ENCODE measurements at regions not wholly inside any gene's neighbourhood (a gene's known extent, or its start where the extent isn't known, plus 50 kb on each side); places are given as distances from the start of the nearest gene placed in this dataset.

- Histone ChIP-seq H3K9me3 (ENCODE audit: insufficient read depth, low read depth, low read length) (no peaks in the 10 kb centered on the region), H3K4me1 (ENCODE audit: insufficient read depth, low read length) (no peaks in the 10 kb centered on the region), H3K4me3 (ENCODE audit: low read length) (no peak overlapping the region), H3K9ac (ENCODE audit: low read depth, low read length) (no peak overlapping the region), H3K27ac (ENCODE audit: low read depth, low read length) (no peak overlapping the region), H3K27me3 (ENCODE audit: insufficient read depth, low read length) (no peaks in the 10 kb centered on the region), H3K36me3 (ENCODE audit: insufficient read depth, low read length) (no peaks in the 10 kb centered on the region)
- 91% methylated on average over 1 of the region's 1 CpG for WGBS
These were observed 489.5 kb upstream of the CITED2 start for GRCh38 chr6:139863964-139864363.

DNA sequence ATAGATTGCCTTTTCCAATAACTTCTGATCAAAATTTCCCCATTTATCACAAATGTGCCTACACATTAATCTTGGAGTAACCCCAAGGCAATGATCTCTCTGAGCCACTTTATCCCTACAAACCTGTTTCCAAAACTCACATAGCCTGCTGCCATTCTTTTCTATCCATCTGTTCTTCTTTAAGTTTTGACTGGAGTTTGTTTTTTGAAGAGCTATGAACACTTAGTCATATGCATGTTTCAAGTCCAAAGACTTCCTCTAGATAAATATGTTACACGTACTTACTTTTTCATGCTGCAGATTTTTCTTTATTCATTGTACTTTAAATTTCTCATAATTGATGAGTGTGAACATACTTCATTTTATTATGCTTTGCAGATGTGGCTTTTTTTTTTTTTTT lies 488.9 kb upstream of the CITED2 start:
- no peak overlapping the region for H3K4me3 ChIP-seq (ENCODE audit: low read length)
- H3K27ac ChIP-seq (ENCODE audit: low read depth, low read length) = no peak overlapping the region
- H3K9me3 ChIP-seq (ENCODE audit: insufficient read depth, low read depth, low read length) = no peaks in the 10 kb centered on the region
- H3K4me1 ChIP-seq (ENCODE audit: insufficient read depth, low read length) = no peaks in the 10 kb centered on the region
- no peak overlapping the region for H3K9ac ChIP-seq (ENCODE audit: low read depth, low read length)
- H3K36me3 ChIP-seq (ENCODE audit: insufficient read depth, low read length) = no peaks in the 10 kb centered on the region
- H3K27me3 ChIP-seq (ENCODE audit: insufficient read depth, low read length) = no peaks in the 10 kb centered on the region
- no CpG with 5 or more reads among the region's 1 CpG for WGBS

- Histone ChIP-seq H3K27ac (ENCODE audit: low read depth, low read length) (no peak overlapping the region), H3K36me3 (ENCODE audit: insufficient read depth, low read length) (no peaks in the 10 kb centered on the region), H3K27me3 (ENCODE audit: insufficient read depth, low read length) (no peaks in the 10 kb centered on the region), H3K9me3 (ENCODE audit: insufficient read depth, low read depth, low read length) (no peaks in the 10 kb centered on the region), H3K4me1 (ENCODE audit: insufficient read depth, low read length) (no peaks in the 10 kb centered on the region), H3K9ac (ENCODE audit: low read depth, low read length) (no peak overlapping the region), H3K4me3 (ENCODE audit: low read length) (no peak overlapping the region)
- WGBS = 88% methylated on average over 2 of the region's 2 CpGs
These were observed 487.9 kb upstream of the CITED2 start for GRCh38 chr6:139862311-139862710.

DNA sequence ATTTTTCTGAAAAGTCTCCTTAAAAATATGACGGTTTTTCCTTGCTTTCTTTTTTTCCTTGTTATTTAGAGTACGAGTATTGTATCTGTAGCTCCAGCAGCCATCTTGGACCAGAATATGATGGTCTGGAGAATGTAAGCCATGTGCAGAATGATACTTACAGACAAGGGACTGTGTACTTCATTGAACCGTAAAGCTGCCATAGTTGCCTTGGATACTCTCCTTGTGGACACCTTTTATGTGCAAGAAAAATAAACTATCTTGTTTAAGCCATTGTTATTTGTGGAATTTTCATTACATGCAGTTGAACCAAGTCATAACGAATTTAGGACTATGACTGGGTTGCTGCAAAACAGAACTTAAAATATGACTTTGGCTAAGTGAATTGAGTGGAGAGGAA lies 485.8 kb upstream of the CITED2 start:
- no peak overlapping the region for H3K9ac ChIP-seq (ENCODE audit: low read depth, low read length)
- H3K36me3 ChIP-seq (ENCODE audit: insufficient read depth, low read length) = no peaks in the 10 kb centered on the region
- 85% methylated on average over 4 of the region's 4 CpGs for WGBS
- H3K4me3 ChIP-seq (ENCODE audit: low read length) = no peak overlapping the region
- no peak overlapping the region for H3K27ac ChIP-seq (ENCODE audit: low read depth, low read length)
- H3K4me1 ChIP-seq (ENCODE audit: insufficient read depth, low read length) = peaks cover 11% of the 10 kb centered on the region
- H3K27me3 ChIP-seq (ENCODE audit: insufficient read depth, low read length) = no peaks in the 10 kb centered on the region
- no peaks in the 10 kb centered on the region for H3K9me3 ChIP-seq (ENCODE audit: insufficient read depth, low read depth, low read length)

DNA sequence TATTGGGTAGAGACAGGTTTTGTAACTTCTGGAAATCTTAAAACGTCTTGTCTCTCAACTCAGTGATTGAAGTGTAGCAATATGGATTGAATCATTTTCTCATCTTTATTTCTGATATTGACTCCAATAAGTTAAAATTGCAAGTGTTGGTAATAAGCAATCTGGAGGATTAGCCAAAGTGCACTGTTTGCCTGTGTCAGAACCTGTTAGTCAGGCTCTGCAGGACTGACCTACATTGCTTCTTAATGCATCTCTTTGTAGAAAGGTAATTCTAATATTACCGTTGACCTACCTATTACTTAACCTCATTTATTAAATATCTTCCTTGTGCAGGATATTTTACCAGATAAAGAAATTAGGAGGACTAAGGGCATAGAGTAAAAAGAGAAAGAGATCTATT lies 484.0 kb upstream of the CITED2 start:
- no peak overlapping the region for H3K27ac ChIP-seq (ENCODE audit: low read depth, low read length)

GRCh38 chr6:139857143-139857542 lies 482.7 kb upstream of the CITED2 start:
- Histone ChIP-seq H3K27ac (ENCODE audit: low read depth, low read length) (no peak overlapping the region), H3K36me3 (ENCODE audit: insufficient read depth, low read length) (no peaks in the 10 kb centered on the region), H3K27me3 (ENCODE audit: insufficient read depth, low read length) (no peaks in the 10 kb centered on the region), H3K4me1 (ENCODE audit: insufficient read depth, low read length) (peaks cover 11% of the 10 kb centered on the region), H3K4me3 (ENCODE audit: low read length) (no peak overlapping the region), H3K9me3 (ENCODE audit: insufficient read depth, low read depth, low read length) (no peaks in the 10 kb centered on the region), H3K9ac (ENCODE audit: low read depth, low read length) (no peak overlapping the region)
- 95% methylated on average over 2 of the region's 2 CpGs for WGBS

More for the DNA sequence above, 484.0 kb upstream of the CITED2 start:
- H3K36me3 ChIP-seq (ENCODE audit: insufficient read depth, low read length) = no peaks in the 10 kb centered on the region
- WGBS = 95% methylated on average over 1 of the region's 2 CpGs
- peaks cover 11% of the 10 kb centered on the region for H3K4me1 ChIP-seq (ENCODE audit: insufficient read depth, low read length)
- H3K4me3 ChIP-seq (ENCODE audit: low read length) = no peak overlapping the region
- H3K27me3 ChIP-seq (ENCODE audit: insufficient read depth, low read length) = no peaks in the 10 kb centered on the region
- H3K9me3 ChIP-seq (ENCODE audit: insufficient read depth, low read depth, low read length) = no peaks in the 10 kb centered on the region
- no peak overlapping the region for H3K9ac ChIP-seq (ENCODE audit: low read depth, low read length)

- H3K4me3 ChIP-seq (ENCODE audit: low read length) = no peak overlapping the region
- H3K9ac ChIP-seq (ENCODE audit: low read depth, low read length) = no peak overlapping the region
- H3K27ac ChIP-seq (ENCODE audit: low read depth, low read length) = no peak overlapping the region
- peaks cover 11% of the 10 kb centered on the region for H3K4me1 ChIP-seq (ENCODE audit: insufficient read depth, low read length)
- WGBS = no CpG with 5 or more reads among the region's 1 CpG
- H3K27me3 ChIP-seq (ENCODE audit: insufficient read depth, low read length) = no peaks in the 10 kb centered on the region
- H3K36me3 ChIP-seq (ENCODE audit: insufficient read depth, low read length) = no peaks in the 10 kb centered on the region
- no peaks in the 10 kb centered on the region for H3K9me3 ChIP-seq (ENCODE audit: insufficient read depth, low read depth, low read length)
These were observed 482.1 kb upstream of the CITED2 start for GRCh38 chr6:139856562-139856961.

DNA sequence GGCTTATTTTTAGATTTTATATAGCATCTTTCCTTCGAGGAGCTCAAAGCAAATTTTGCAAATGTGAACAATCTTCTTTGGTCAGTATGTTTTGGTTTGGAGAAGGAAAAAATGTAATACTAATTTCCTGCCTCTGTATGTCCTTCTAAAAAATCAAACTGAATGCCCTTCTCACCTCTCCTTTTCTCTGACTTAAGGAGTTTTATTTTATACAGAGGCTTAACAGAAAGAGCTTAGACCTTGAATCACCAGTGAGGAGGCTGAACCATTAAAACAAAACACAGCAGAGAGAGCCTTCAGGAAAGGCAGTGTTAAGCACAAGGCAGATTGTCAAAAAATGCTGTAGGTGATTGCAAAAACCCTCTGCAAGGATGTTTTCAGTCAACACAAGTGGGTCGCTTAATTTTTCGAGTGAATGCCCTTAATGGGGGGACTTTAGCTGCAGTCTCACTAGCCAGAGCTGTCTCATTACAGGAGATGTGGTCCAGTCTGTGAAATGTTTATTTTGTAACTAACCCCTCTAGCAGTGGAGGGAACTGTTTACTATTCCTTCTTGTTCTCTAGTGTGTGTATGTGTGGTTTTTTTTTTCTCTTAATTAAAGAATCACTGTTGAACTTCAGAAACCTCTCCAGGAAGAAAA lies 481.3 kb upstream of the CITED2 start:
- H3K36me3 ChIP-seq (ENCODE audit: insufficient read depth, low read length) = no peaks in the 10 kb centered on the region
- no peak overlapping the region for H3K27ac ChIP-seq (ENCODE audit: low read depth, low read length)
- peaks cover 11% of the 10 kb centered on the region for H3K4me1 ChIP-seq (ENCODE audit: insufficient read depth, low read length)
- H3K9me3 ChIP-seq (ENCODE audit: insufficient read depth, low read depth, low read length) = no peaks in the 10 kb centered on the region
- WGBS = 84% methylated on average over 2 of the region's 3 CpGs
- H3K9ac ChIP-seq (ENCODE audit: low read depth, low read length) = no peak overlapping the region
- H3K4me3 ChIP-seq (ENCODE audit: low read length) = no peak overlapping the region
- H3K27me3 ChIP-seq (ENCODE audit: insufficient read depth, low read length) = no peaks in the 10 kb centered on the region

DNA sequence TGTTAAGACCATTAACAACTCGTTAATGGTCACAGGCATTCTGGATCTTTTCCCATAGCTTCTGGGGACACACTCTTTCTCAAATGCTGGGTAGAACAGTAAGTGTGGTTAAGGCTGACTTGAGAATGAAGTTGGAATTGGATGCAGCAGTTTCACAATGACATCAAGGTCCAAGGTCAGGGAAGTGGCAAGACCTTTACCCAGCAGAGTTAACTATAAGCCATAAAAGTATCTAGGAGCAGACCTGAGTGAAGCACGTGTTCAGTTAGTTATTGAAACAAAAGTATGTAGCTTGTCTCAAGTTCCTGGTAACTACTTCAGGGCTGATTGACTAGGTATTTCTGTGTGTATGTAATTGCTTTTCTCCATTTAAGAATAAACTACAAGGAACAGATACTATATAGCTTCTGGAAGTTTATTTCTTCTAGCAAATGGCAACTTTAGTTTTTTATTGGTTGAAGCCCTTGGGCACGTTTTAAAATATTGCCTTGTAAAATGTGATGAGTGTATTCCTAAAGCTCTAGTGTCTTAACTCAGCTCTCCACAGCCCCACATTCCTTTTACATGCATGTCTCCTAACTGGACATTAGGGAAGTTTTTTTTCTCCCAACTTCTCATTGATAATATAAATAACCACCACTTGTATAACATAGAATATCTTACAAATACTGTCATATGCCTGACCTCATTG lies 479.0 kb upstream of the CITED2 start:
- WGBS = 87% methylated on average over 3 of the region's 3 CpGs

GRCh38 chr6:139852488-139853140 lies 478.2 kb upstream of the CITED2 start:
- 92% methylated on average over 8 of the region's 9 CpGs for WGBS

More for the DNA sequence above, 479.0 kb upstream of the CITED2 start:
- no peaks in the 10 kb centered on the region for H3K36me3 ChIP-seq (ENCODE audit: insufficient read depth, low read length)
- no peaks in the 10 kb centered on the region for H3K9me3 ChIP-seq (ENCODE audit: insufficient read depth, low read depth, low read length)
- H3K4me1 ChIP-seq (ENCODE audit: insufficient read depth, low read length) = peaks cover 11% of the 10 kb centered on the region
- H3K27me3 ChIP-seq (ENCODE audit: insufficient read depth, low read length) = no peaks in the 10 kb centered on the region
- H3K27ac ChIP-seq (ENCODE audit: low read depth, low read length) = no peak overlapping the region
- no peak overlapping the region for H3K4me3 ChIP-seq (ENCODE audit: low read length)
- no peak overlapping the region for H3K9ac ChIP-seq (ENCODE audit: low read depth, low read length)

GRCh38 chr6:139852067-139852466 lies 477.6 kb upstream of the CITED2 start:
- 89% methylated on average over 1 of the region's 2 CpGs for WGBS

More at GRCh38 chr6:139852488-139853140, 478.2 kb upstream of the CITED2 start:
- Histone ChIP-seq H3K9me3 (ENCODE audit: insufficient read depth, low read depth, low read length) (no peaks in the 10 kb centered on the region), H3K9ac (ENCODE audit: low read depth, low read length) (no peak overlapping the region), H3K27me3 (ENCODE audit: insufficient read depth, low read length) (no peaks in the 10 kb centered on the region), H3K36me3 (ENCODE audit: insufficient read depth, low read length) (no peaks in the 10 kb centered on the region), H3K27ac (ENCODE audit: low read depth, low read length) (no peak overlapping the region), H3K4me1 (ENCODE audit: insufficient read depth, low read length) (peaks cover 11% of the 10 kb centered on the region), H3K4me3 (ENCODE audit: low read length) (no peak overlapping the region)

More at GRCh38 chr6:139852067-139852466, 477.6 kb upstream of the CITED2 start:
- no peaks in the 10 kb centered on the region for H3K27me3 ChIP-seq (ENCODE audit: insufficient read depth, low read length)
- no peaks in the 10 kb centered on the region for H3K9me3 ChIP-seq (ENCODE audit: insufficient read depth, low read depth, low read length)
- H3K4me3 ChIP-seq (ENCODE audit: low read length) = no peak overlapping the region
- no peak overlapping the region for H3K27ac ChIP-seq (ENCODE audit: low read depth, low read length)
- H3K4me1 ChIP-seq (ENCODE audit: insufficient read depth, low read length) = peaks cover 16% of the 10 kb centered on the region
- H3K9ac ChIP-seq (ENCODE audit: low read depth, low read length) = no peak overlapping the region
- no peaks in the 10 kb centered on the region for H3K36me3 ChIP-seq (ENCODE audit: insufficient read depth, low read length)
